ENCODE measurements at regions not wholly inside any gene's neighbourhood (a gene's known extent, or its start where the extent isn't known, plus 50 kb on each side); places are given as distances from the start of the nearest gene placed in this dataset.

DNA sequence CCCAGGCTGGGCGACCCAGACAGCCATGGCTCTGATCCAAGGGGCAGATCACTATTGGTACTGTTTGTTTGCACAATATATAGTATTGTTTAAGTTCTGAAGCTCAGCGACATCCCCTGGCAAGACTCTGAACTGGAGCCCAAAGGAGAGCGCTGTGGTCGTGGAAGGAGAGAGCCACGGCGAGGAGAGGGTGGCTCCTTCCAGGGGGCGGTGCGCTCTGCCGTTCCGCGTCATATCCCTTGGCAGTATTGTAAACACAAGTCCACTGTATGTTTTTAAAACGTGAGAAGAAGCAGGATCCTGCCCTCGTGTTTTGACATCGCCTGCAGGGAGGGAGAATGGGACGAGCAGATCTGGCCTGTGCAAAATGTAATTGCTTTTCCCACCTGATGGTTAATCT lies 185.5 kb downstream of the RAB28 start (continued):
- TF ChIP-seq, protein P1, sequence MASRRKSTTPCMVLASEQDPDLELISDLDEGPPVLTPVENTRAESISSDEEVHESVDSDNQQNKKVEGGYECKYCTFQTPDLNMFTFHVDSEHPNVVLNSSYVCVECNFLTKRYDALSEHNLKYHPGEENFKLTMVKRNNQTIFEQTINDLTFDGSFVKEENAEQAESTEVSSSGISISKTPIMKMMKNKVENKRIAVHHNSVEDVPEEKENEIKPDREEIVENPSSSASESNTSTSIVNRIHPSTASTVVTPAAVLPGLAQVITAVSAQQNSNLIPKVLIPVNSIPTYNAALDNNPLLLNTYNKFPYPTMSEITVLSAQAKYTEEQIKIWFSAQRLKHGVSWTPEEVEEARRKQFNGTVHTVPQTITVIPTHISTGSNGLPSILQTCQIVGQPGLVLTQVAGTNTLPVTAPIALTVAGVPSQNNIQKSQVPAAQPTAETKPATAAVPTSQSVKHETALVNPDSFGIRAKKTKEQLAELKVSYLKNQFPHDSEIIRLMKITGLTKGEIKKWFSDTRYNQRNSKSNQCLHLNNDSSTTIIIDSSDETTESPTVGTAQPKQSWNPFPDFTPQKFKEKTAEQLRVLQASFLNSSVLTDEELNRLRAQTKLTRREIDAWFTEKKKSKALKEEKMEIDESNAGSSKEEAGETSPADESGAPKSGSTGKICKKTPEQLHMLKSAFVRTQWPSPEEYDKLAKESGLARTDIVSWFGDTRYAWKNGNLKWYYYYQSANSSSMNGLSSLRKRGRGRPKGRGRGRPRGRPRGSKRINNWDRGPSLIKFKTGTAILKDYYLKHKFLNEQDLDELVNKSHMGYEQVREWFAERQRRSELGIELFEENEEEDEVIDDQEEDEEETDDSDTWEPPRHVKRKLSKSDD (CRISPR knock-in tag; IDR thresholded peaks at IDR 0.05; ENCODE audit: low read depth) = no peak
- no peak for TF ChIP-seq MTF1 (CRISPR knock-in tag; IDR thresholded peaks at IDR 0.05)
- no peak for TF ChIP-seq KLF9 (CRISPR knock-in tag; IDR thresholded peaks at IDR 0.05; ENCODE audit: low read depth)
- no peak for TF ChIP-seq HMGA1 (CRISPR knock-in tag; conservative IDR thresholded peaks at IDR 0.05)
- no peak for TF ChIP-seq ZZZ3 (CRISPR knock-in tag; IDR thresholded peaks at IDR 0.05; ENCODE audit: borderline replicate concordance)
- no peak for TF ChIP-seq SOX13 (IDR thresholded peaks at IDR 0.05)
- TF ChIP-seq SOX13 (CRISPR knock-in tag; conservative IDR thresholded peaks at IDR 0.05 in 1 of 2, IDR thresholded peaks at IDR 0.05 in 1 of 2) = peak in 1 of 2 experiments; percentile 38; a peak in 1 of 4 replicates
- TF ChIP-seq, protein P2, sequence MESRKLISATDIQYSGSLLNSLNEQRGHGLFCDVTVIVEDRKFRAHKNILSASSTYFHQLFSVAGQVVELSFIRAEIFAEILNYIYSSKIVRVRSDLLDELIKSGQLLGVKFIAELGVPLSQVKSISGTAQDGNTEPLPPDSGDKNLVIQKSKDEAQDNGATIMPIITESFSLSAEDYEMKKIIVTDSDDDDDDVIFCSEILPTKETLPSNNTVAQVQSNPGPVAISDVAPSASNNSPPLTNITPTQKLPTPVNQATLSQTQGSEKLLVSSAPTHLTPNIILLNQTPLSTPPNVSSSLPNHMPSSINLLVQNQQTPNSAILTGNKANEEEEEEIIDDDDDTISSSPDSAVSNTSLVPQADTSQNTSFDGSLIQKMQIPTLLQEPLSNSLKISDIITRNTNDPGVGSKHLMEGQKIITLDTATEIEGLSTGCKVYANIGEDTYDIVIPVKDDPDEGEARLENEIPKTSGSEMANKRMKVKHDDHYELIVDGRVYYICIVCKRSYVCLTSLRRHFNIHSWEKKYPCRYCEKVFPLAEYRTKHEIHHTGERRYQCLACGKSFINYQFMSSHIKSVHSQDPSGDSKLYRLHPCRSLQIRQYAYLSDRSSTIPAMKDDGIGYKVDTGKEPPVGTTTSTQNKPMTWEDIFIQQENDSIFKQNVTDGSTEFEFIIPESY (CRISPR knock-in tag; IDR thresholded peaks at IDR 0.05) = peak; percentile 67; the same call in 1 of the 2 replicates
- no peak for TF ChIP-seq NFKB2 (CRISPR knock-in tag; IDR thresholded peaks at IDR 0.05; ENCODE audit: borderline replicate concordance)
- TF ChIP-seq FOXM1 (CRISPR knock-in tag; IDR thresholded peaks at IDR 0.05) = no peak
- TF ChIP-seq PHF5A (CRISPR knock-in tag; IDR thresholded peaks at IDR 0.05; ENCODE audit: low read depth, unreplicated experiment) = no peak
- TF ChIP-seq ZNF670 (CRISPR knock-in tag; IDR thresholded peaks at IDR 0.05; ENCODE audit: borderline replicate concordance) = no peak
- TF ChIP-seq CEBPG (CRISPR knock-in tag; IDR thresholded peaks at IDR 0.05) = 0 out of 2 replicates have a peak, but pooled peaks have one; percentile 18
- TF ChIP-seq, protein P3, sequence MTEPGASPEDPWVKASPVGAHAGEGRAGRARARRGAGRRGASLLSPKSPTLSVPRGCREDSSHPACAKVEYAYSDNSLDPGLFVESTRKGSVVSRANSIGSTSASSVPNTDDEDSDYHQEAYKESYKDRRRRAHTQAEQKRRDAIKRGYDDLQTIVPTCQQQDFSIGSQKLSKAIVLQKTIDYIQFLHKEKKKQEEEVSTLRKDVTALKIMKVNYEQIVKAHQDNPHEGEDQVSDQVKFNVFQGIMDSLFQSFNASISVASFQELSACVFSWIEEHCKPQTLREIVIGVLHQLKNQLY (CRISPR knock-in tag; IDR thresholded peaks at IDR 0.05) = no peak
- TF ChIP-seq RARA (CRISPR knock-in tag; IDR thresholded peaks at IDR 0.05) = no peak
- TF ChIP-seq ZNF160 (CRISPR knock-in tag; IDR thresholded peaks at IDR 0.05) = no peak
- TF ChIP-seq, protein P4, sequence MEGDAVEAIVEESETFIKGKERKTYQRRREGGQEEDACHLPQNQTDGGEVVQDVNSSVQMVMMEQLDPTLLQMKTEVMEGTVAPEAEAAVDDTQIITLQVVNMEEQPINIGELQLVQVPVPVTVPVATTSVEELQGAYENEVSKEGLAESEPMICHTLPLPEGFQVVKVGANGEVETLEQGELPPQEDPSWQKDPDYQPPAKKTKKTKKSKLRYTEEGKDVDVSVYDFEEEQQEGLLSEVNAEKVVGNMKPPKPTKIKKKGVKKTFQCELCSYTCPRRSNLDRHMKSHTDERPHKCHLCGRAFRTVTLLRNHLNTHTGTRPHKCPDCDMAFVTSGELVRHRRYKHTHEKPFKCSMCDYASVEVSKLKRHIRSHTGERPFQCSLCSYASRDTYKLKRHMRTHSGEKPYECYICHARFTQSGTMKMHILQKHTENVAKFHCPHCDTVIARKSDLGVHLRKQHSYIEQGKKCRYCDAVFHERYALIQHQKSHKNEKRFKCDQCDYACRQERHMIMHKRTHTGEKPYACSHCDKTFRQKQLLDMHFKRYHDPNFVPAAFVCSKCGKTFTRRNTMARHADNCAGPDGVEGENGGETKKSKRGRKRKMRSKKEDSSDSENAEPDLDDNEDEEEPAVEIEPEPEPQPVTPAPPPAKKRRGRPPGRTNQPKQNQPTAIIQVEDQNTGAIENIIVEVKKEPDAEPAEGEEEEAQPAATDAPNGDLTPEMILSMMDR (CRISPR knock-in tag; IDR thresholded peaks at IDR 0.05) = peak; percentile 55
- no peak for TF ChIP-seq HDAC1 (CRISPR knock-in tag; IDR thresholded peaks at IDR 0.05)
- TF ChIP-seq ZNF776 (CRISPR knock-in tag; IDR thresholded peaks at IDR 0.05) = no peak
- TF ChIP-seq, protein P5, sequence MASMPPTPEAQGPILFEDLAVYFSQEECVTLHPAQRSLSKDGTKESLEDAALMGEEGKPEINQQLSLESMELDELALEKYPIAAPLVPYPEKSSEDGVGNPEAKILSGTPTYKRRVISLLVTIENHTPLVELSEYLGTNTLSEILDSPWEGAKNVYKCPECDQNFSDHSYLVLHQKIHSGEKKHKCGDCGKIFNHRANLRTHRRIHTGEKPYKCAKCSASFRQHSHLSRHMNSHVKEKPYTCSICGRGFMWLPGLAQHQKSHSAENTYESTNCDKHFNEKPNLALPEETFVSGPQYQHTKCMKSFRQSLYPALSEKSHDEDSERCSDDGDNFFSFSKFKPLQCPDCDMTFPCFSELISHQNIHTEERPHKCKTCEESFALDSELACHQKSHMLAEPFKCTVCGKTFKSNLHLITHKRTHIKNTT (CRISPR knock-in tag; IDR thresholded peaks at IDR 0.05) = no peak
- no peak for TF ChIP-seq CAMTA2 (CRISPR knock-in tag; IDR thresholded peaks at IDR 0.05; ENCODE audit: borderline replicate concordance)
- no peak for TF ChIP-seq ZNF24 (IDR thresholded peaks at IDR 0.05)
- no peak for TF ChIP-seq TBP (CRISPR knock-in tag; IDR thresholded peaks at IDR 0.05)

Data from HepG2 (cell line).